ENCODE measurements at regions not wholly inside any gene's neighbourhood (a gene's known extent, or its start where the extent isn't known, plus 50 kb on each side); places are given as distances from the start of the nearest gene placed in this dataset.

DNA sequence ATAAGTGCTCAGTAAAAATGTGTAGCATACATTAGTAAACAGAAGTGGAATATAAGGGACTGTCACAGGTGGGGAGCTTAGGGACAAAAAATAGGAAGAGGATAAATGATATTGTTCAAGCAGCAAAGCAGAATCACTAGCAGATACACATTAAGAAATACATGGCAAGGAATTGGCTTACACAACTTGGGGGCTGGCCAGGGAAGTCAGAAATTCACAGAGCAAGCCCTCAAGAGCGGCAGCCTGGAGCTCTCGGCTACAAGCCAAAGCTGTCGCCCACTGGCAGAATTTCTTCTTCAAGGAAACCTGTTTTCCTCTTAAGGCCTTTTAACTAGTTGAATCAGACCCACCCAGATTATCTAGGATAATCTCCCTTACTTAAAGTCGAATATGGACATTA is 73.0 kb upstream of the SMIM23 start:
- Mint-ChIP-seq H3K9me3 (ENCODE audit: unreplicated experiment) (peaks cover 2% of the 10 kb centered on the region), H3K4me1 (ENCODE audit: low read depth, unreplicated experiment) (peaks cover 5% of the 10 kb centered on the region), H3K27me3 (ENCODE audit: unreplicated experiment) (no peaks in the 10 kb centered on the region), H3K4me3 (ENCODE audit: unreplicated experiment) (no peak overlapping the region), H3K36me3 (ENCODE audit: unreplicated experiment) (no peaks in the 10 kb centered on the region), H3K27ac (ENCODE audit: unreplicated experiment) (no peak overlapping the region)
- no peak for TF ChIP-seq CTCF (IDR thresholded peaks at IDR 0.05; ENCODE audit: partially characterized antibody, unreplicated experiment)
- DNase-seq, result no peak

GRCh38 chr5:171713152-171713551 is 72.5 kb upstream of the SMIM23 start:
- no peaks in the 10 kb centered on the region for H3K27me3 Mint-ChIP-seq (ENCODE audit: unreplicated experiment)
- H3K4me1 Mint-ChIP-seq (ENCODE audit: low read depth, unreplicated experiment), result peaks cover 5% of the 10 kb centered on the region
- TF ChIP-seq CTCF (IDR thresholded peaks at IDR 0.05; ENCODE audit: partially characterized antibody, unreplicated experiment), result no peak
- DNase-seq, result no peak
- H3K9me3 Mint-ChIP-seq (ENCODE audit: unreplicated experiment), result peaks cover 2% of the 10 kb centered on the region
- peaks cover under 1% of the 10 kb centered on the region for H3K36me3 Mint-ChIP-seq (ENCODE audit: unreplicated experiment)
- H3K27ac Mint-ChIP-seq (ENCODE audit: unreplicated experiment), result no peak overlapping the region
- no peak overlapping the region for H3K4me3 Mint-ChIP-seq (ENCODE audit: unreplicated experiment)

GRCh38 chr5:171714261-171714660 is 71.4 kb upstream of the SMIM23 start:
- Mint-ChIP-seq H3K9me3 (ENCODE audit: unreplicated experiment) (peaks cover 2% of the 10 kb centered on the region), H3K27ac (ENCODE audit: unreplicated experiment) (no peak overlapping the region), H3K36me3 (ENCODE audit: unreplicated experiment) (peaks cover 3% of the 10 kb centered on the region), H3K4me1 (ENCODE audit: low read depth, unreplicated experiment) (peaks cover 5% of the 10 kb centered on the region), H3K4me3 (ENCODE audit: unreplicated experiment) (no peak overlapping the region), H3K27me3 (ENCODE audit: unreplicated experiment) (no peaks in the 10 kb centered on the region)
- no peak for DNase-seq
- TF ChIP-seq CTCF (IDR thresholded peaks at IDR 0.05; ENCODE audit: partially characterized antibody, unreplicated experiment), result no peak

- peaks cover 2% of the 10 kb centered on the region for H3K9me3 Mint-ChIP-seq (ENCODE audit: unreplicated experiment)
- DNase-seq, result no peak
- no peak for TF ChIP-seq CTCF (IDR thresholded peaks at IDR 0.05; ENCODE audit: partially characterized antibody, unreplicated experiment)
- peaks cover 3% of the 10 kb centered on the region for H3K36me3 Mint-ChIP-seq (ENCODE audit: unreplicated experiment)
- H3K27me3 Mint-ChIP-seq (ENCODE audit: unreplicated experiment), result no peaks in the 10 kb centered on the region
- no peak overlapping the region for H3K4me3 Mint-ChIP-seq (ENCODE audit: unreplicated experiment)
- H3K27ac Mint-ChIP-seq (ENCODE audit: unreplicated experiment), result no peak overlapping the region
- peaks cover 3% of the 10 kb centered on the region for H3K4me1 Mint-ChIP-seq (ENCODE audit: low read depth, unreplicated experiment)
Measured at GRCh38 chr5:171714851-171715250, 70.8 kb upstream of the SMIM23 start.

- Mint-ChIP-seq H3K36me3 (ENCODE audit: unreplicated experiment) (peaks cover 3% of the 10 kb centered on the region), H3K27me3 (ENCODE audit: unreplicated experiment) (no peaks in the 10 kb centered on the region), H3K27ac (ENCODE audit: unreplicated experiment) (no peak overlapping the region), H3K4me3 (ENCODE audit: unreplicated experiment) (no peak overlapping the region), H3K9me3 (ENCODE audit: unreplicated experiment) (peaks cover 2% of the 10 kb centered on the region), H3K4me1 (ENCODE audit: low read depth, unreplicated experiment) (no peaks in the 10 kb centered on the region)
- no peak for DNase-seq
- TF ChIP-seq CTCF (IDR thresholded peaks at IDR 0.05; ENCODE audit: partially characterized antibody, unreplicated experiment), result no peak
Measured at GRCh38 chr5:171715551-171715950, 70.1 kb upstream of the SMIM23 start.
